Erythroblast (primary cell): ENCODE measurements at regions not wholly inside any gene's neighbourhood (a gene's known extent, or its start where the extent isn't known, plus 50 kb on each side); places are given as distances from the start of the nearest gene placed in this dataset.

Experiments used
- GATA1 ChIP-seq: IDR thresholded peaks from 2 replicates; pipeline ENCODE4 v1.6.1; 2011; ENCODE audit warnings: low read depth, mild to moderate bottlenecking, control low read depth, low read length, moderate library complexity
- POLR2A ChIP-seq: IDR thresholded peaks from 2 replicates; pipeline ENCODE4 v1.6.1; 2011; ENCODE audit warnings: mild to moderate bottlenecking, low read length

GRCh38 chr18:41645589-41646360, 309.3 kb upstream of the PIK3C3 start:
- no peak for TF ChIP-seq POLR2A
- no peak for TF ChIP-seq GATA1
